EH (cell line): ENCODE measurements at regions not wholly inside any gene's neighbourhood (a gene's known extent, or its start where the extent isn't known, plus 50 kb on each side); places are given as distances from the start of the nearest gene placed in this dataset.
A peak's percentile ranks its signal among the peaks of the same experiment; 100 is the strongest.
"Not testable (repeated sequence)": the region's sequence is repeated elsewhere in the genome, so short reads cannot be mapped to it uniquely, and the experiment has no call there.

Experiments
- DNase-seq: peaks from one replicate; pipeline ENCODE4 v3.0.0-alpha.2; 2015; ENCODE audit warnings: low read depth

GRCh38 chr7:35152059-35152458 lies 101.8 kb downstream of the TBX20 start:
- not testable (repeated sequence) for DNase-seq

DNA sequence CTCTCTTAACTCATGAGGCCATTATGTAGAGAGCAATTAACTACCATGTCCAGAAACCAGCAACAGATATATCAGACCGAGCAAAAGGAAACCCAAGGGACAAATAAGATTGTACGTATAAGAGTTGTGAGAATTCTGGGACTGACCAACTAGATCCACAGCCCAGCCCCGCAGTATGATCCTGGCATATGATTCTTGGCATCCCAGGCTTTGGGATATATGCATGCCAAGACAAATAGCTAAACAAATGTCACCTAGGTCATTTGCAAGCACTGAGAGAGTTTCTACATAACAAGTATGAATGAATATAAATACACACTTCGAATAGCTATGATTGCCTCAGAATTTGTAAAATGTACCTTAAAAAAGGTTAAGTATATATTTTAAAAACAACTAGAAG lies 105.9 kb downstream of the TBX20 start:
- not testable (repeated sequence) for DNase-seq

GRCh38 chr7:35142125-35142524 lies 104.8 kb upstream of the DPY19L1 start:
- not testable (repeated sequence) for DNase-seq

- DNase-seq, result peak; percentile 65
Measured at GRCh38 chr7:35139281-35139680, 102.0 kb upstream of the DPY19L1 start.

- not testable (repeated sequence) for DNase-seq
Measured at GRCh38 chr7:35133465-35133864, 96.2 kb upstream of the DPY19L1 start.

- DNase-seq, result not testable (repeated sequence)
Measured at GRCh38 chr7:35133011-35133410, 95.7 kb upstream of the DPY19L1 start.

DNA sequence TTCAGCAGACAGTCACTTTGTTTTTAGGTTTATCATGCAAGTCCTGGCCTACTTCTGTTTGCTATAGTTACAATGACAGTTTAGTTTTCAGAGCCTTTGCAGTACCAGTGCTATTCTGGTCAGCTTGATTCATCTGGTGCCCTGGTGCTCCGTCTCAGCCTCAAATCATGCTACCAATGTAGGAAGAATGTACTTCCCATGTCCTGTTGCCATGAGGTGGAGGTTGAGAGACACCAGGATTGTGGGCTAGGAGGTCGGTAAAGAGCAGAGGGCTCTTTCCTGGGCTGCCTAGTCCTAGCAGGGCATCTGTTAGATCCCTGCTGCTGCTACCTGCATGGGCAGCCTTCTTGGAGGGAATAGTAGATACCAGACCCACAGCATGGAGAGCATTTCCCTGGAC lies 91.4 kb upstream of the DPY19L1 start:
- DNase-seq, result not testable (repeated sequence)

DNA sequence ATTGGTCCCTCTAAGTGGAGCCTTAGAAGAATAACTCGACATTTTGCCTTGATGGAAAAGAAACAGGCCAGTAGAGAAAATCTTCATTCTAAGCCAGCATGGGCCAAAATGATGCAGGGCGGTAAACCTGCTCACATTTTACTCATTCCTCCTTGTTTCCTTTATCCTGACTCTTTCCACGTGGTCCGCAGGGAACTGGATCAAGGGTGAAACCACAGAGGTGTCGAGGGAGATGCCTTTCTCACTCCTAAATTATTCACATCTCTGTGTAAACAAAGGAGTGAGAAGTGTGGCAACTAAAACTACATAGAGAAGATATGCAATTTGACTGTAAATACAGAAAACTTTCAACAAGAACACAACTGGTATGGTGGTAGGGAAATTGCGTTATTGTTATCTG lies 81.2 kb upstream of the DPY19L1 start:
- not testable (repeated sequence) for DNase-seq

DNA sequence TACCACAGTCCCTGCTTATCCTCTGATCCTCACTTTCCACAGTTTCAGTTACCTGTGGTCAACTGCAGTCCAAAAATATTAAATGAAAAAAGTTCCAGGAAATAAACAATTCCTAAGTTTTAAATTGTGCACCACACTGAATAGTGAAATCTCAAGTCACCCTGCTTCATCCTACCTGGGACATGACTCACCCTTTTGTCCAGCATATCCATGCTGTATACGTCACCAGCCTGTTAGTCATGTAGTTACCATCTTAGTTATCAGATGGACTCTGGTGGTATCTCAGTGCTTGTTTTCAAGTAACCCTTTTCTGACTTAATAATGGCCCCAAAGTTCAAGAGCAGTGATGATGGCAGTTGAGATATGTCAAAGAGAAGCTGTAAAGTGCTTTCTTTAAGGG lies 69.4 kb upstream of the DPY19L1 start:
- peak; percentile 53 for DNase-seq

GRCh38 chr7:35105511-35105910 lies 68.2 kb upstream of the DPY19L1 start:
- not testable (repeated sequence) for DNase-seq

DNA sequence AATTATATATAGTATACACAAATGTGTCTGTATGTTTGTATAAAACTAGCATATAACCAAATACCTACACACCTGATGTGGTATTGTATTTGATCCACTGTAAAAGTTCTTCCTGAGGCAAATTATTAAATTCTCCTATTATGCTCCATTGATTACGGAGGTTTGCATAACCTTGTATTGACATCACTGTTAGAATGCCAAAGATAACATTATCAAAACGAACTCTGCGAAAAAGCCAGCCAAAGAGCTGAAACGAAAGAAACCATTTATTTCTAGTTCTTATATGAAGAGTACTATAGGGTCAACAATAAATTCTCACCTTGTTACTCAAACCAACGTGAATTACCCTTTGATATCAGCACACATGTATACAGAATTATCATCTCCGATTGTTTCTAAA lies 65.6 kb upstream of the DPY19L1 start:
- not testable (repeated sequence) for DNase-seq

GRCh38 chr7:35092961-35093360 lies 55.7 kb upstream of the DPY19L1 start:
- not testable (repeated sequence) for DNase-seq
